ENCODE measurements at regions not wholly inside any gene's neighbourhood (a gene's known extent, or its start where the extent isn't known, plus 50 kb on each side); places are given as distances from the start of the nearest gene placed in this dataset.
A peak's percentile ranks its signal among the peaks of the same experiment; 100 is the strongest.

GRCh38 chr3:139197251-139197650 is 146.6 kb upstream of the MRPS22 start:
- Histone ChIP-seq H3K27me3 (ENCODE audit: control insufficient read depth, insufficient read depth, low read length) (no peaks in the 10 kb centered on the region), H3K27ac (ENCODE audit: low read depth, low read length) (no peak overlapping the region), H3K4me3 (ENCODE audit: low read depth, low read length) (no peak overlapping the region), H3K9me3 (ENCODE audit: control insufficient read depth, insufficient read depth, low read length) (no peaks in the 10 kb centered on the region)
- ChIA-PET POLR2A (no interaction called here), CTCF (no interaction called here)
- TF ChIP-seq CTCF (IDR thresholded peaks at IDR 0.05; ENCODE audit: low read depth, low read length), result no peak
- no peak for DNase-seq (ENCODE audit: low read depth, low spot score)

- Histone ChIP-seq H3K4me3 (ENCODE audit: low read depth, low read length) (no peak overlapping the region), H3K27me3 (ENCODE audit: control insufficient read depth, insufficient read depth, low read length) (no peaks in the 10 kb centered on the region), H3K27ac (ENCODE audit: low read depth, low read length) (no peak overlapping the region), H3K9me3 (ENCODE audit: control insufficient read depth, insufficient read depth, low read length) (no peaks in the 10 kb centered on the region)
- DNase-seq (ENCODE audit: low read depth, low spot score), result no peak
- ChIA-PET POLR2A (no interaction called here), CTCF (interaction anchor here (1.0 kb wide), 1 partner anchor 258 kb away, joined by 3 read pairs; no protein-coding TSS in a partner anchor)
- no peak for TF ChIP-seq CTCF (IDR thresholded peaks at IDR 0.05; ENCODE audit: low read depth, low read length)
These were observed 145.6 kb upstream of the MRPS22 start for GRCh38 chr3:139198186-139198585.

- DNase-seq (ENCODE audit: low read depth, low spot score), result no peak
- H3K9me3 ChIP-seq (ENCODE audit: control insufficient read depth, insufficient read depth, low read length), result no peaks in the 10 kb centered on the region
- H3K27ac ChIP-seq (ENCODE audit: low read depth, low read length), result no peak overlapping the region
- H3K27me3 ChIP-seq (ENCODE audit: control insufficient read depth, insufficient read depth, low read length), result no peaks in the 10 kb centered on the region
- TF ChIP-seq CTCF (IDR thresholded peaks at IDR 0.05; ENCODE audit: low read depth, low read length), result no peak
- no peak overlapping the region for H3K4me3 ChIP-seq (ENCODE audit: low read depth, low read length)
- ChIA-PET POLR2A (no interaction called here), CTCF (no interaction called here)
These were observed 144.9 kb upstream of the MRPS22 start for GRCh38 chr3:139198929-139199328.

GRCh38 chr3:139199421-139200010 is 144.3 kb upstream of the MRPS22 start:
- no peak for DNase-seq (ENCODE audit: low read depth, low spot score)
- TF ChIP-seq CTCF (IDR thresholded peaks at IDR 0.05; ENCODE audit: low read depth, low read length), result no peak
- H3K27me3 ChIP-seq (ENCODE audit: control insufficient read depth, insufficient read depth, low read length), result no peaks in the 10 kb centered on the region
- CTCF ChIA-PET, result no interaction called here
- no peaks in the 10 kb centered on the region for H3K9me3 ChIP-seq (ENCODE audit: control insufficient read depth, insufficient read depth, low read length)
- POLR2A ChIA-PET, result no interaction called here
- peak overlapping the region; percentile 47 for H3K27ac ChIP-seq (ENCODE audit: low read depth, low read length)
- H3K4me3 ChIP-seq (ENCODE audit: low read depth, low read length), result no peak overlapping the region

GRCh38 chr3:139201446-139202225 is 142.2 kb upstream of the MRPS22 start:
- Histone ChIP-seq H3K4me3 (ENCODE audit: low read depth, low read length) (no peak overlapping the region), H3K27me3 (ENCODE audit: control insufficient read depth, insufficient read depth, low read length) (no peaks in the 10 kb centered on the region), H3K9me3 (ENCODE audit: control insufficient read depth, insufficient read depth, low read length) (no peaks in the 10 kb centered on the region), H3K27ac (ENCODE audit: low read depth, low read length) (no peak overlapping the region)
- CTCF ChIA-PET, result no interaction called here
- POLR2A ChIA-PET, result no interaction called here
- no peak for DNase-seq (ENCODE audit: low read depth, low spot score)
- TF ChIP-seq CTCF (IDR thresholded peaks at IDR 0.05; ENCODE audit: low read depth, low read length), result no peak

Data from AG04450 (cell line).